ENCODE measurements at regions not wholly inside any gene's neighbourhood (a gene's known extent, or its start where the extent isn't known, plus 50 kb on each side); places are given as distances from the start of the nearest gene placed in this dataset.

DNA sequence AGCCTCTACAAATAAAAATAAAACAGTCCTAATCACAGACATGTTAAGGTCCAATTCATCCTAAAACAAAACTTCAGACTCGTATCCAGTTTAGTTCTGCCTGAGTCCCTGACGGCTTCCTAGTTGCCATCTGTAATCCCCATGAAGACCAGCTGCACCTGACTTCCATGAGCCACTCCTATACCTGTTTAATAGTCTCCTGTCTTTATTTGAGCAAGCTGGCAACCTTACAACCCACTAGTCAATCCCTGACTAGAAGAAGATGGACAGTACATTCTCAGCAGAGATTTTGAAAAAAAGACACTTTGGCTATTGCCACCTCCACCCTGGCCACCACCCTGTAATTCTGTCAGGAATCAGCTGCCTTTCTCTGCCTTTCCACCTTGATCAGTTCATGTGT, 197.7 kb downstream of the HIBADH start:
- H3K4me3 ChIP-seq (ENCODE audit: low read length): no peak overlapping the region
- no peaks in the 10 kb centered on the region for H3F3A ChIP-seq (ENCODE audit: control insufficient read depth, insufficient read depth)
- TF ChIP-seq EZH2phosphoT487 (IDR thresholded peaks at IDR 0.05; ENCODE audit: borderline replicate concordance, low read length): no peak
- TF ChIP-seq, protein P1, sequence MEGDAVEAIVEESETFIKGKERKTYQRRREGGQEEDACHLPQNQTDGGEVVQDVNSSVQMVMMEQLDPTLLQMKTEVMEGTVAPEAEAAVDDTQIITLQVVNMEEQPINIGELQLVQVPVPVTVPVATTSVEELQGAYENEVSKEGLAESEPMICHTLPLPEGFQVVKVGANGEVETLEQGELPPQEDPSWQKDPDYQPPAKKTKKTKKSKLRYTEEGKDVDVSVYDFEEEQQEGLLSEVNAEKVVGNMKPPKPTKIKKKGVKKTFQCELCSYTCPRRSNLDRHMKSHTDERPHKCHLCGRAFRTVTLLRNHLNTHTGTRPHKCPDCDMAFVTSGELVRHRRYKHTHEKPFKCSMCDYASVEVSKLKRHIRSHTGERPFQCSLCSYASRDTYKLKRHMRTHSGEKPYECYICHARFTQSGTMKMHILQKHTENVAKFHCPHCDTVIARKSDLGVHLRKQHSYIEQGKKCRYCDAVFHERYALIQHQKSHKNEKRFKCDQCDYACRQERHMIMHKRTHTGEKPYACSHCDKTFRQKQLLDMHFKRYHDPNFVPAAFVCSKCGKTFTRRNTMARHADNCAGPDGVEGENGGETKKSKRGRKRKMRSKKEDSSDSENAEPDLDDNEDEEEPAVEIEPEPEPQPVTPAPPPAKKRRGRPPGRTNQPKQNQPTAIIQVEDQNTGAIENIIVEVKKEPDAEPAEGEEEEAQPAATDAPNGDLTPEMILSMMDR (IDR thresholded peaks at IDR 0.05; ENCODE audit: low read depth, low read length, poor library complexity, severe bottlenecking): no peak
- H3K9me2 ChIP-seq (replicated peaks; ENCODE audit: control insufficient read depth, low read length): no peaks in the 10 kb centered on the region
- H4K20me1 ChIP-seq (ENCODE audit: control insufficient read depth, insufficient read depth, low read depth, low read length): no peaks in the 10 kb centered on the region
- H3K27ac ChIP-seq (ENCODE audit: low read depth, low read length): no peak overlapping the region
- no peaks in the 10 kb centered on the region for H3K9me3 ChIP-seq (ENCODE audit: control insufficient read depth, insufficient read depth, low read length)
- no peaks in the 10 kb centered on the region for H3K36me3 ChIP-seq (ENCODE audit: control insufficient read depth, low read length)
- H3K27me3 ChIP-seq (ENCODE audit: control insufficient read depth, low read length): peaks cover 27% of the 10 kb centered on the region
- H3K4me1 ChIP-seq (ENCODE audit: control insufficient read depth, low read length): no peaks in the 10 kb centered on the region
- H3K79me2 ChIP-seq (ENCODE audit: control insufficient read depth, low read length): no peaks in the 10 kb centered on the region
- H3K4me2 ChIP-seq (ENCODE audit: low read length): no peak overlapping the region

DNA sequence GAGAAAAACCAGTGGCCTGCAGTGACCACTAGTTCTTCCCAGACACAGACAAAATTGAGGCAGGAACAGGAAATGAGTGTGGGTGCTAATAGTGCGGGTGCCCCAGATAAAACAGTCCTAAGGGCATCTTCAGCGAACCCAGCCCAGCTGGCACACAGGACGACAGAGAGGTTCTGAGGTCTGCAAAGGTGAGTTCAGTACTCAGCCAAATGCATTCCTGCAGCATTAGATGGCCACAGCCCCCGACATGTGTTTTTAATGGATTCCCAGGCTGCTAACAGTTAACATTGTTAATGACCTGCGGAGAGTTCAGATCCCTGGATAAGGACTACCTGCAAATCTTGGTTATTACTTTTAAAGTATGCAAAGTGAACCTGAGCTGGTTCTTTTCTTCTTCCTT, 196.0 kb downstream of the HIBADH start:
- H3K4me1 ChIP-seq (ENCODE audit: control insufficient read depth, low read length): no peaks in the 10 kb centered on the region
- no peaks in the 10 kb centered on the region for H3K9me3 ChIP-seq (ENCODE audit: control insufficient read depth, insufficient read depth, low read length)
- no peaks in the 10 kb centered on the region for H3K9me2 ChIP-seq (replicated peaks; ENCODE audit: control insufficient read depth, low read length)
- no peaks in the 10 kb centered on the region for H3K79me2 ChIP-seq (ENCODE audit: control insufficient read depth, low read length)
- H3K27ac ChIP-seq (ENCODE audit: low read depth, low read length): no peak overlapping the region
- H3F3A ChIP-seq (ENCODE audit: control insufficient read depth, insufficient read depth): no peaks in the 10 kb centered on the region
- H3K27me3 ChIP-seq (ENCODE audit: control insufficient read depth, low read length): peaks cover 34% of the 10 kb centered on the region
- TF ChIP-seq, protein P1 (IDR thresholded peaks at IDR 0.05; ENCODE audit: low read depth, low read length, poor library complexity, severe bottlenecking): no peak
- no peak for TF ChIP-seq EZH2phosphoT487 (IDR thresholded peaks at IDR 0.05; ENCODE audit: borderline replicate concordance, low read length)
- H3K4me3 ChIP-seq (ENCODE audit: low read length): no peak overlapping the region
- H4K20me1 ChIP-seq (ENCODE audit: control insufficient read depth, insufficient read depth, low read depth, low read length): no peaks in the 10 kb centered on the region
- H3K36me3 ChIP-seq (ENCODE audit: control insufficient read depth, low read length): no peaks in the 10 kb centered on the region
- no peak overlapping the region for H3K4me2 ChIP-seq (ENCODE audit: low read length)

DNA sequence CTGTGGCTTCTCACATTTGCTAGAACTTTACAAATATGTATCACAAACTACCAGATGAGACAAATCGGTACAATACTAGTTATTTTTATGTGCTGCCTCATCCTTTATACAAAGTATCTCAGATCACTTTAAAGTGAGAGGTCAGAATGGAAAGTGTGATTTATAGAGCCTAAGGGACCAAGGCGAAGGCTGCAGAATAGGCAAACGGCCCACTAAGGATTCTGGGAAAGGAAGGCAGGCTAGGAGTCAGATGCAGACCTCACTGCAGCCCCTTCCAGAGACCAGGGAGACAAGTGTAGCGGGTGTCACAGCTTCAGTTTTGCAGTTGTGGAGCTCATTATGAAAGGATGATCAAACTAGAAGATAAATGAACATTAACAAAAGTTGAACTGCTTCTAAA, 190.6 kb downstream of the HIBADH start:
- no peaks in the 10 kb centered on the region for H3K9me3 ChIP-seq (ENCODE audit: control insufficient read depth, insufficient read depth, low read length)
- peaks cover 21% of the 10 kb centered on the region for H3K27me3 ChIP-seq (ENCODE audit: control insufficient read depth, low read length)
- H3F3A ChIP-seq (ENCODE audit: control insufficient read depth, insufficient read depth): no peaks in the 10 kb centered on the region
- H3K79me2 ChIP-seq (ENCODE audit: control insufficient read depth, low read length): no peaks in the 10 kb centered on the region
- no peaks in the 10 kb centered on the region for H4K20me1 ChIP-seq (ENCODE audit: control insufficient read depth, insufficient read depth, low read depth, low read length)
- TF ChIP-seq, protein P1 (IDR thresholded peaks at IDR 0.05; ENCODE audit: low read depth, low read length, poor library complexity, severe bottlenecking): no peak
- TF ChIP-seq EZH2phosphoT487 (IDR thresholded peaks at IDR 0.05; ENCODE audit: borderline replicate concordance, low read length): no peak
- H3K4me2 ChIP-seq (ENCODE audit: low read length): no peak overlapping the region
- no peaks in the 10 kb centered on the region for H3K36me3 ChIP-seq (ENCODE audit: control insufficient read depth, low read length)
- no peaks in the 10 kb centered on the region for H3K9me2 ChIP-seq (replicated peaks; ENCODE audit: control insufficient read depth, low read length)
- no peak overlapping the region for H3K4me3 ChIP-seq (ENCODE audit: low read length)
- H3K4me1 ChIP-seq (ENCODE audit: control insufficient read depth, low read length): no peaks in the 10 kb centered on the region
- no peak overlapping the region for H3K27ac ChIP-seq (ENCODE audit: low read depth, low read length)
